ENCODE measurements at regions not wholly inside any gene's neighbourhood (a gene's known extent, or its start where the extent isn't known, plus 50 kb on each side); places are given as distances from the start of the nearest gene placed in this dataset.

DNA sequence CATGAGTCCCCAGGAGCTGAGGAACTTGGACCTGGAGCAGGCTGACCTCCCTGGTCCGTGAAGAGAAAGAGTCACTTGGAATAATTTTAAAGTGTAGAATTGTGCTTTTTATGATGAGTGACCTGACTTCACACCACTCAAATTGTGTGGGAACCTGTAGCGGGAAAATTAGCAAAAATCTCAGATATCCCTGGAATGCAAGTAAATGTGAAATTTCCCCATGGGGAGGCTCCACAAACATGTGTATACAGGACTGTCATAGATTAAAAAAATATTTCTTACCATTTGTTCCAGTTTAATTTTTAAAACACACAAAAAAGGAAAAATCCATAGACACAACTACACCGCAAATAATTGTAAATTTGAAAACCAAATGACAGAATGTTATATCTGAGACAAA lies 1079.6 kb upstream of the PABPC4L start:
- TF ChIP-seq, protein P1, sequence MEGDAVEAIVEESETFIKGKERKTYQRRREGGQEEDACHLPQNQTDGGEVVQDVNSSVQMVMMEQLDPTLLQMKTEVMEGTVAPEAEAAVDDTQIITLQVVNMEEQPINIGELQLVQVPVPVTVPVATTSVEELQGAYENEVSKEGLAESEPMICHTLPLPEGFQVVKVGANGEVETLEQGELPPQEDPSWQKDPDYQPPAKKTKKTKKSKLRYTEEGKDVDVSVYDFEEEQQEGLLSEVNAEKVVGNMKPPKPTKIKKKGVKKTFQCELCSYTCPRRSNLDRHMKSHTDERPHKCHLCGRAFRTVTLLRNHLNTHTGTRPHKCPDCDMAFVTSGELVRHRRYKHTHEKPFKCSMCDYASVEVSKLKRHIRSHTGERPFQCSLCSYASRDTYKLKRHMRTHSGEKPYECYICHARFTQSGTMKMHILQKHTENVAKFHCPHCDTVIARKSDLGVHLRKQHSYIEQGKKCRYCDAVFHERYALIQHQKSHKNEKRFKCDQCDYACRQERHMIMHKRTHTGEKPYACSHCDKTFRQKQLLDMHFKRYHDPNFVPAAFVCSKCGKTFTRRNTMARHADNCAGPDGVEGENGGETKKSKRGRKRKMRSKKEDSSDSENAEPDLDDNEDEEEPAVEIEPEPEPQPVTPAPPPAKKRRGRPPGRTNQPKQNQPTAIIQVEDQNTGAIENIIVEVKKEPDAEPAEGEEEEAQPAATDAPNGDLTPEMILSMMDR (IDR thresholded peaks at IDR 0.05 in 8 of 11, conservative IDR thresholded peaks at IDR 0.05 in 3 of 11) = no peak
- TF ChIP-seq POLR2A (IDR thresholded peaks at IDR 0.05) = no peak
- no peak for TF ChIP-seq POLR2AphosphoS5 (IDR thresholded peaks at IDR 0.05)
